ENCODE measurements at regions not wholly inside any gene's neighbourhood (a gene's known extent, or its start where the extent isn't known, plus 50 kb on each side); places are given as distances from the start of the nearest gene placed in this dataset.

DNA sequence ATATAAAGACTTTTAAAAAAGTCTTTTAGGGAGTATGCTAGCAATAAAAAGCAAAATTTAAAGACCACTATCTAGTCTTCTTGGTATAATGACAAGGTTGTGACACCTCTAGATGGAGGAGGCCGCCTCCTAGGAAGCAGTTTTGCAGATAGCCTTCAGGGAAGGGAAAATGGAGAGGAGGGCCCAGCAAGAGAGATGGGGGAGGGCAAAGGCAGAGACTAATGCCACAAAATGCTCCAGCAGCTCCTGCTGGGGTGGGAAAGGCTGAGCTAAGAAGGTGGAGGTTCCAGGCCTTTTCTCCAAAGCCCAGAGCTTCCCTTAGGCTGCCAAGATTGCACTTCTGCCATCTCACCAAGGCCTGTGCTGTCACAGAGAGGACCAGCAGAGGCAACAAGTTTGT lies 153.9 kb upstream of the THSD7B start (continued):
- TF ChIP-seq, protein P1, sequence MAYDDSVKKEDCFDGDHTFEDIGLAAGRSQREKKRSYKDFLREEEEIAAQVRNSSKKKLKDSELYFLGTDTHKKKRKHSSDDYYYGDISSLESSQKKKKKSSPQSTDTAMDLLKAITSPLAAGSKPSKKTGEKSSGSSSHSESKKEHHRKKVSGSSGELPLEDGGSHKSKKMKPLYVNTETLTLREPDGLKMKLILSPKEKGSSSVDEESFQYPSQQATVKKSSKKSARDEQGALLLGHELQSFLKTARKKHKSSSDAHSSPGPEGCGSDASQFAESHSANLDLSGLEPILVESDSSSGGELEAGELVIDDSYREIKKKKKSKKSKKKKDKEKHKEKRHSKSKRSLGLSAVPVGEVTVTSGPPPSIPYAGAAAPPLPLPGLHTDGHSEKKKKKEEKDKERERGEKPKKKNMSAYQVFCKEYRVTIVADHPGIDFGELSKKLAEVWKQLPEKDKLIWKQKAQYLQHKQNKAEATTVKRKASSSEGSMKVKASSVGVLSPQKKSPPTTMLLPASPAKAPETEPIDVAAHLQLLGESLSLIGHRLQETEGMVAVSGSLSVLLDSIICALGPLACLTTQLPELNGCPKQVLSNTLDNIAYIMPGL (CRISPR knock-in tag; IDR thresholded peaks at IDR 0.05): no peak

DNA sequence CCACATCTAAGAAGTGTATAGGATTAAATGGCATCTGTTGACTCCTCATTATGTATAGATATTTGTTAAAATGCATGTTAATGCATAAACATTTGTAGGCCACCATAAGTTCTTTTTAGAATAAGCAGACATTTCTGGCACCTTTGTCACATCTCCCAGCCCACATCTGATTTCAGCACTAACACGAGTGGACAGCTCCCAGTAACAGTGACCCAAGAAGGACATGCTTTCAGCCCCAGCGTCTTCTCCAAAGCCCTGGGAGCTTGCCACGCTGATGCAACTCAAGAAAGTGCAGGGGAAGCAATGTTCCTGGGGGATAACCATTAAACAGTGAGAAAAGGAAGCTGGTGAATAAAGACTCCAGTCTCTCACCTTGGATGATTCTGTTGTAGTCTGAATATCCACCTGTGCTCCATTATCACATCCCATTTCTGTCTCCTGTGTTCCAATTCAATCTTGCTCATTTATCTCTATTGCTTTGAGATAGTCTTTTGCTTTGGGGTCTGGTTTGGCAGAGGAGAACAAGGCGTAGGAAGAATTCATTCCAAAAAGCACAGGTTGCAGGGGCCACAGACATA lies 182.6 kb upstream of the THSD7B start:
- no peak for FAIRE-seq
- CTCF ChIA-PET (ENCODE audit: low intra/inter-chr PET ratio): no interaction called here
- 0% methylated on average over 4 of the region's 4 CpGs for WGBS (ENCODE audit: insufficient coverage, low coverage, missing lambda C conversion rate)
- peak; percentile 45; the same call in 1 of the 2 replicates for TF ChIP-seq DMBX1 (CRISPR knock-in tag; IDR thresholded peaks at IDR 0.05; ENCODE audit: borderline replicate concordance)
- TF ChIP-seq, protein P2, sequence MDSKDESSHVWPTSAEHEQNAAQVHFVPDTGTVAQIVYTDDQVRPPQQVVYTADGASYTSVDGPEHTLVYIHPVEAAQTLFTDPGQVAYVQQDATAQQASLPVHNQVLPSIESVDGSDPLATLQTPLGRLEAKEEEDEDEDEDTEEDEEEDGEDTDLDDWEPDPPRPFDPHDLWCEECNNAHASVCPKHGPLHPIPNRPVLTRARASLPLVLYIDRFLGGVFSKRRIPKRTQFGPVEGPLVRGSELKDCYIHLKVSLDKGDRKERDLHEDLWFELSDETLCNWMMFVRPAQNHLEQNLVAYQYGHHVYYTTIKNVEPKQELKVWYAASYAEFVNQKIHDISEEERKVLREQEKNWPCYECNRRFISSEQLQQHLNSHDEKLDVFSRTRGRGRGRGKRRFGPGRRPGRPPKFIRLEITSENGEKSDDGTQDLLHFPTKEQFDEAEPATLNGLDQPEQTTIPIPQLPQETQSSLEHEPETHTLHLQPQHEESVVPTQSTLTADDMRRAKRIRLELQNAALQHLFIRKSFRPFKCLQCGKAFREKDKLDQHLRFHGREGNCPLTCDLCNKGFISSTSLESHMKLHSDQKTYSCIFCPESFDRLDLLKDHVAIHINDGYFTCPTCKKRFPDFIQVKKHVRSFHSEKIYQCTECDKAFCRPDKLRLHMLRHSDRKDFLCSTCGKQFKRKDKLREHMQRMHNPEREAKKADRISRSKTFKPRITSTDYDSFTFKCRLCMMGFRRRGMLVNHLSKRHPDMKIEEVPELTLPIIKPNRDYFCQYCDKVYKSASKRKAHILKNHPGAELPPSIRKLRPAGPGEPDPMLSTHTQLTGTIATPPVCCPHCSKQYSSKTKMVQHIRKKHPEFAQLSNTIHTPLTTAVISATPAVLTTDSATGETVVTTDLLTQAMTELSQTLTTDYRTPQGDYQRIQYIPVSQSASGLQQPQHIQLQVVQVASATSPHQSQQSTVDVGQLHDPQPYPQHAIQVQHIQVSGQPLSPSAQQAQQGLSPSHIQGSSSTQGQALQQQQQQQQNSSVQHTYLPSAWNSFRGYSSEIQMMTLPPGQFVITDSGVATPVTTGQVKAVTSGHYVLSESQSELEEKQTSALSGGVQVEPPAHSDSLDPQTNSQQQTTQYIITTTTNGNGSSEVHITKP (IDR thresholded peaks at IDR 0.05; ENCODE audit: partially characterized antibody): no peak
- peak; percentile 96 for TF ChIP-seq EHMT2 (IDR thresholded peaks at IDR 0.05)
- TF ChIP-seq FOXJ3 (CRISPR knock-in tag; IDR thresholded peaks at IDR 0.05): no peak
- no peak for TF ChIP-seq ZNF785 (CRISPR knock-in tag; IDR thresholded peaks at IDR 0.05)
- TF ChIP-seq, protein P3, sequence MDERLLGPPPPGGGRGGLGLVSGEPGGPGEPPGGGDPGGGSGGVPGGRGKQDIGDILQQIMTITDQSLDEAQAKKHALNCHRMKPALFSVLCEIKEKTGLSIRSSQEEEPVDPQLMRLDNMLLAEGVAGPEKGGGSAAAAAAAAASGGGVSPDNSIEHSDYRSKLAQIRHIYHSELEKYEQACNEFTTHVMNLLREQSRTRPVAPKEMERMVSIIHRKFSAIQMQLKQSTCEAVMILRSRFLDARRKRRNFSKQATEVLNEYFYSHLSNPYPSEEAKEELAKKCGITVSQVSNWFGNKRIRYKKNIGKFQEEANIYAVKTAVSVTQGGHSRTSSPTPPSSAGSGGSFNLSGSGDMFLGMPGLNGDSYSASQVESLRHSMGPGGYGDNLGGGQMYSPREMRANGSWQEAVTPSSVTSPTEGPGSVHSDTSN (CRISPR knock-in tag; IDR thresholded peaks at IDR 0.05; ENCODE audit: low read depth): no peak
- TF ChIP-seq, protein P3 (tag; conservative IDR thresholded peaks at IDR 0.05; ENCODE audit: low read depth): no peak
- TF ChIP-seq RCOR1 (IDR thresholded peaks at IDR 0.05; ENCODE audit: borderline replicate concordance in 1 of 2, low read depth in 2 of 2, low read length in 2 of 2): 0 out of 4 replicates have a peak, but pooled peaks of 1 of the 2 experiments have one; percentile 24
- no peak for TF ChIP-seq ZNF830 (CRISPR knock-in tag; IDR thresholded peaks at IDR 0.05)
- no peak for TF ChIP-seq ILK (tag; IDR thresholded peaks at IDR 0.05; ENCODE audit: borderline replicate concordance, low read depth)
- 0 out of 2 replicates have a peak, but pooled peaks have one; percentile 31 for TF ChIP-seq PRMT5 (CRISPR knock-in tag; IDR thresholded peaks at IDR 0.05)

More for the DNA sequence above, 182.6 kb upstream of the THSD7B start:
- Histone ChIP-seq H3K36me3 (ENCODE audit: control insufficient read depth, insufficient read depth, low read length) (no peaks in the 10 kb centered on the region), H3K4me3 (no peak overlapping the region), H3K27me3 (ENCODE audit: control insufficient read depth in 2 of 2, insufficient read depth in 2 of 2, low read length in 2 of 2) (no peaks in the 10 kb centered on the region), H3K79me2 (ENCODE audit: control insufficient read depth, insufficient read depth, low read length) (no peaks in the 10 kb centered on the region), H2AFZ (ENCODE audit: low read depth, low read length) (no peak overlapping the region), H3K27ac (ENCODE audit: extremely low read depth, low read depth, low read length) (no peak overlapping the region), H3K9ac (ENCODE audit: insufficient read depth in 1 of 2, low read depth in 2 of 2, low read length in 2 of 2) (no peak overlapping the region), H3K9me1 (ENCODE audit: control insufficient read depth, insufficient read depth, low read length) (no peaks in the 10 kb centered on the region), H3K9me3 (replicated peaks; ENCODE audit: control insufficient read depth, insufficient read depth, low read depth, low read length) (no peaks in the 10 kb centered on the region), H3K4me2 (ENCODE audit: insufficient read depth, low read length) (no peak overlapping the region), H3K4me1 (replicated peaks in 1 of 2; ENCODE audit: control insufficient read depth in 2 of 2, insufficient read depth in 2 of 2, low read length in 2 of 2) (no peaks in the 10 kb centered on the region), H4K20me1 (replicated peaks; ENCODE audit: control insufficient read depth, insufficient read depth, low read length) (no peaks in the 10 kb centered on the region)
- BruUV-seq (replicated peaks): no TSS peak
- POLR2A ChIA-PET: no interaction called here
- in situ Hi-C loops (cut with MboI): no loop called here
- peak; percentile 20 to 44 (median 26) for DNase-seq (ENCODE audit: extremely low read depth in 1 of 4, low spot score in 3 of 4)
- no peak; the same call in 2 of the 3 replicates for ATAC-seq
- intact Hi-C loops (cut with micrococcal nuclease): no loop called here
